ENCODE measurements at regions not wholly inside any gene's neighbourhood (a gene's known extent, or its start where the extent isn't known, plus 50 kb on each side); places are given as distances from the start of the nearest gene placed in this dataset.
"Not testable (repeated sequence)": the region's sequence is repeated elsewhere in the genome, so short reads cannot be mapped to it uniquely, and the experiment has no call there.

- in situ Hi-C loops (cut with MboI; ENCODE audit: low sequenced_read_pairs): not testable (repeated sequence)
These were observed 86.5 kb downstream of the XCL2 start for GRCh38 chr1:168457296-168457695.

- in situ Hi-C loops (cut with MboI; ENCODE audit: low sequenced_read_pairs): no loop called here
These were observed 88.0 kb downstream of the XCL2 start for GRCh38 chr1:168455764-168456163.

GRCh38 chr1:168454211-168454815 lies 89.5 kb downstream of the XCL2 start:
- in situ Hi-C loops (cut with MboI; ENCODE audit: low sequenced_read_pairs): no loop called here

GRCh38 chr1:168453056-168453455 lies 90.7 kb downstream of the XCL2 start:
- in situ Hi-C loops (cut with MboI; ENCODE audit: low sequenced_read_pairs): no loop called here

- in situ Hi-C loops (cut with MboI; ENCODE audit: low sequenced_read_pairs): no loop called here
These were observed 91.5 kb downstream of the XCL2 start for GRCh38 chr1:168452329-168452728.

- in situ Hi-C loops (cut with MboI; ENCODE audit: low sequenced_read_pairs): loop anchor here (10.0 to 25.0 kb wide), 2 partner anchors 117 to 914 kb away; partner anchors contain the start of genes BLZF1 and NME7
These were observed 95.9 kb downstream of the XCL2 start for GRCh38 chr1:168447871-168448270.

- in situ Hi-C loops (cut with MboI; ENCODE audit: low sequenced_read_pairs): loop anchor here (10.0 to 25.0 kb wide), 2 partner anchors 119 to 916 kb away; partner anchors contain the start of genes BLZF1 and NME7
These were observed 97.7 kb downstream of the XCL2 start for GRCh38 chr1:168446081-168446480.

GRCh38 chr1:168443899-168444298 lies 99.9 kb downstream of the XCL2 start:
- in situ Hi-C loops (cut with MboI; ENCODE audit: low sequenced_read_pairs): loop anchor here (10.0 to 25.0 kb wide), 2 partner anchors 121 to 918 kb away; partner anchors contain the start of genes BLZF1 and NME7

- in situ Hi-C loops (cut with MboI; ENCODE audit: low sequenced_read_pairs): loop anchor here (10.0 to 25.0 kb wide), 2 partner anchors 121 to 919 kb away; partner anchors contain the start of genes BLZF1 and NME7
These were observed 100.4 kb downstream of the XCL2 start for GRCh38 chr1:168443356-168443755.

GRCh38 chr1:168442931-168443330 lies 100.9 kb downstream of the XCL2 start:
- in situ Hi-C loops (cut with MboI; ENCODE audit: low sequenced_read_pairs): loop anchor here (10.0 to 25.0 kb wide), 2 partner anchors 122 to 919 kb away; partner anchors contain the start of genes BLZF1 and NME7

- in situ Hi-C loops (cut with MboI; ENCODE audit: low sequenced_read_pairs): loop anchor here (10.0 to 25.0 kb wide), 2 partner anchors 123 to 921 kb away; partner anchors contain the start of genes BLZF1 and NME7
These were observed 102.1 kb downstream of the XCL2 start for GRCh38 chr1:168441745-168442144.

- in situ Hi-C loops (cut with MboI; ENCODE audit: low sequenced_read_pairs): loop anchor here (10.0 to 25.0 kb wide), 2 partner anchors 125 to 923 kb away; partner anchors contain the start of genes BLZF1 and NME7
These were observed 104.1 kb downstream of the XCL2 start for GRCh38 chr1:168439456-168440375.

GRCh38 chr1:168438626-168439025 lies 105.2 kb downstream of the XCL2 start:
- in situ Hi-C loops (cut with MboI; ENCODE audit: low sequenced_read_pairs): loop anchor here (25.0 kb wide), 1 partner anchor 924 kb away; the partner anchor contains the start of genes BLZF1 and NME7

GRCh38 chr1:168437821-168438220 lies 106.0 kb downstream of the XCL2 start:
- in situ Hi-C loops (cut with MboI; ENCODE audit: low sequenced_read_pairs): loop anchor here (25.0 kb wide), 1 partner anchor 924 kb away; the partner anchor contains the start of genes BLZF1 and NME7

- in situ Hi-C loops (cut with MboI; ENCODE audit: low sequenced_read_pairs): loop anchor here (25.0 kb wide), 1 partner anchor 927 kb away; the partner anchor contains the start of genes BLZF1 and NME7
These were observed 108.4 kb downstream of the XCL2 start for GRCh38 chr1:168435439-168435838.

- in situ Hi-C loops (cut with MboI; ENCODE audit: low sequenced_read_pairs): loop anchor here (25.0 kb wide), 1 partner anchor 929 kb away; the partner anchor contains the start of genes BLZF1 and NME7
These were observed 110.6 kb downstream of the XCL2 start for GRCh38 chr1:168433238-168433637.

- in situ Hi-C loops (cut with MboI; ENCODE audit: low sequenced_read_pairs): loop anchor here (25.0 kb wide), 1 partner anchor 930 kb away; the partner anchor contains the start of genes BLZF1 and NME7
These were observed 111.9 kb downstream of the XCL2 start for GRCh38 chr1:168431882-168432281.

- in situ Hi-C loops (cut with MboI; ENCODE audit: low sequenced_read_pairs): loop anchor here (25.0 kb wide), 1 partner anchor 932 kb away; the partner anchor contains the start of genes BLZF1 and NME7
These were observed 113.5 kb downstream of the XCL2 start for GRCh38 chr1:168430321-168430720.

- in situ Hi-C loops (cut with MboI; ENCODE audit: low sequenced_read_pairs): loop anchor here (25.0 kb wide), 1 partner anchor 934 kb away; the partner anchor contains the start of genes BLZF1 and NME7
These were observed 115.6 kb downstream of the XCL2 start for GRCh38 chr1:168428063-168428731.

GRCh38 chr1:168427051-168427450 lies 116.7 kb downstream of the XCL2 start:
- in situ Hi-C loops (cut with MboI; ENCODE audit: low sequenced_read_pairs): loop anchor here (25.0 kb wide), 1 partner anchor 935 kb away; the partner anchor contains the start of genes BLZF1 and NME7
